NT2/D1 (cell line): ENCODE measurements at regions not wholly inside any gene's neighbourhood (a gene's known extent, or its start where the extent isn't known, plus 50 kb on each side); places are given as distances from the start of the nearest gene placed in this dataset.

Experiments used
- SUZ12 ChIP-seq: IDR thresholded peaks from 2 replicates; pipeline ENCODE4 v1.6.1; 2011; ENCODE audit not compliant: insufficient read length, insufficient read depth; ENCODE audit errors: extremely low read depth
- YY1 ChIP-seq: IDR thresholded peaks from 2 replicates; pipeline ENCODE4 v1.6.1; 2011; ENCODE audit not compliant: insufficient read length, insufficient read depth
- ZNF274 ChIP-seq: IDR thresholded peaks from 2 replicates; pipeline ENCODE4 v1.6.1; 2011; ENCODE audit warnings: mild to moderate bottlenecking, low read depth, low read length

- TF ChIP-seq YY1: no peak
- no peak for TF ChIP-seq ZNF274
- TF ChIP-seq SUZ12: no peak
Observed at GRCh38 chr5:123916345-123917121, 404.6 kb downstream of the CSNK1G3 start.
